OCI-LY1 (cell line): ENCODE measurements at regions not wholly inside any gene's neighbourhood (a gene's known extent, or its start where the extent isn't known, plus 50 kb on each side); places are given as distances from the start of the nearest gene placed in this dataset.

ENCODE experiments used
- H2AFZ ChIP-seq: fragments of 200-600 bp; sonication (generic), shearing (Covaris generic); 2 replicates; pipeline ENCODE4 v1.6.0; 2014; ENCODE audit warnings: antibody characterized with exemption, mild to moderate bottlenecking, low read length
- H3F3A ChIP-seq: fragments of 200-600 bp; sonication (generic), shearing (Covaris generic); 2 replicates; pipeline ENCODE4 v1.6.0; 2014; ENCODE audit warnings: mild to moderate bottlenecking, antibody characterized with exemption, low read length, moderate library complexity; ENCODE audit not compliant: insufficient read depth
- H3K27ac ChIP-seq: fragments of 200-600 bp; sonication (generic); 2 replicates; pipeline ENCODE4 v1.5.1; 2014; ENCODE audit warnings: low read length, mixed run types, mild to moderate bottlenecking, low read depth; ENCODE audit not compliant: poor library complexity, severe bottlenecking
- H3K27me3 ChIP-seq: fragments of 200-600 bp; sonication (generic); 2 replicates; pipeline ENCODE4 v1.6.0; 2014; ENCODE audit warnings: antibody characterized with exemption, mild to moderate bottlenecking, low read length, moderate library complexity; ENCODE audit not compliant: insufficient read depth
- H3K36me3 ChIP-seq: fragments of 200-600 bp; sonication (generic); 2 replicates; pipeline ENCODE4 v1.6.1; 2014; ENCODE audit warnings: mild to moderate bottlenecking, antibody characterized with exemption, low read length, moderate library complexity, mixed read lengths; ENCODE audit not compliant: insufficient read depth
- H3K4me1 ChIP-seq: fragments of 200-600 bp; sonication (generic); 2 replicates; pipeline ENCODE4 v1.5.1; 2014; ENCODE audit warnings: mild to moderate bottlenecking, low read length, moderate library complexity; ENCODE audit not compliant: insufficient read depth, severe bottlenecking
- H3K4me2 ChIP-seq: fragments of 200-600 bp; sonication (generic), shearing (Covaris generic); 2 replicates; pipeline ENCODE4 v1.6.1; 2014; ENCODE audit warnings: low read length
- H3K4me3 ChIP-seq: fragments of 200-600 bp; sonication (generic); 2 replicates; pipeline ENCODE4 v1.5.1; 2014; ENCODE audit warnings: low read length, low read depth, mild to moderate bottlenecking, mixed read lengths; ENCODE audit not compliant: poor library complexity, severe bottlenecking
- H3K79me2 ChIP-seq: fragments of 200-600 bp; shearing (Covaris generic); 2 replicates; pipeline ENCODE4 v1.6.1; 2016; ENCODE audit warnings: mixed run types, low read length, mixed read lengths; ENCODE audit not compliant: insufficient read depth
- H3K9ac ChIP-seq: fragments of 200-600 bp; sonication (generic), shearing (Covaris generic); 2 replicates; pipeline ENCODE4 v1.6.1; 2014; ENCODE audit warnings: mild to moderate bottlenecking, low read length, mixed read lengths
- H3K9me2 ChIP-seq: fragments of 200-600 bp; sonication (generic), shearing (Covaris generic); 2 replicates; pipeline ENCODE4 v1.6.1; 2014; ENCODE audit warnings: low read depth, mild to moderate bottlenecking, low read length, mixed read lengths
- H3K9me3 ChIP-seq: fragments of 200-600 bp; shearing (Covaris generic); 2 replicates; pipeline ENCODE4 v1.6.1; 2014; ENCODE audit warnings: low read length, mixed read lengths
- H4K20me1 ChIP-seq: fragments of 200-600 bp; sonication (generic), shearing (Covaris generic); 2 replicates; pipeline ENCODE4 v1.6.0; 2016; ENCODE audit warnings: mild to moderate bottlenecking, low read length; ENCODE audit not compliant: insufficient read depth
- CTCF ChIP-seq: fragments of 200-600 bp; sonication (generic), shearing (Covaris generic); IDR thresholded peaks from 2 replicates; pipeline ENCODE4 v1.5.1; 2017; ENCODE audit warnings: mild to moderate bottlenecking, antibody characterized with exemption, low read length, moderate library complexity, mixed read lengths
- EZH2 ChIP-seq: fragments of 200-600 bp; sonication (generic), shearing (Covaris generic); IDR thresholded peaks from 2 replicates; pipeline ENCODE4 v1.8.0; 2017; ENCODE audit warnings: borderline replicate concordance, mixed run types, mild to moderate bottlenecking, antibody characterized with exemption, low read length, moderate library complexity, mixed read lengths

DNA sequence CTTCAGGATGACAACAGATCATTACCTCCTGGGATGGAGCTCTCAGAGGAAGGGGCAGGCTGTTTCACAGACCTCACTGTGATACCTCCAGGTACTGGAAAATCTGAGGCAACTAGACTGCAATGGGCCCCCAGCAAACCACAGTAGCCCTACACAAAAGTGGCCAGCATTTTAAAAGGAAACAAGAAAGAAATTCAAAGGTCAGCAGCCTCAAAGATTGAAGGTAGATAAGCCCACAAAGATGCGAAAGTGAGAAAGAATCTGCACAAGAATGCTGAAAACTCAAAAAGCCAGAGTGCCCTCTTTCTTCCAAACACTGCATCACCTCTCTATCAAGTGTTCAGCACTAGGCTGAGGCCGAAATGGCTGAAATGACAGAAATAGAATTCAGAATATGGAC, 499.5 kb upstream of the CHAC2 start:
- Histone ChIP-seq H4K20me1 (no peaks in the 10 kb centered on the region), H3K36me3 (no peaks in the 10 kb centered on the region), H3K9ac (no peak overlapping the region), H3F3A (no peaks in the 10 kb centered on the region), H3K4me1 (no peaks in the 10 kb centered on the region), H3K4me2 (no peak overlapping the region), H3K79me2 (no peaks in the 10 kb centered on the region), H3K4me3 (no peak overlapping the region), H2AFZ (no peak overlapping the region), H3K9me2 (no peaks in the 10 kb centered on the region), H3K27me3 (no peaks in the 10 kb centered on the region), H3K27ac (no peak overlapping the region), H3K9me3 (no peaks in the 10 kb centered on the region)
- no peak for TF ChIP-seq EZH2
- TF ChIP-seq CTCF, result no peak

DNA sequence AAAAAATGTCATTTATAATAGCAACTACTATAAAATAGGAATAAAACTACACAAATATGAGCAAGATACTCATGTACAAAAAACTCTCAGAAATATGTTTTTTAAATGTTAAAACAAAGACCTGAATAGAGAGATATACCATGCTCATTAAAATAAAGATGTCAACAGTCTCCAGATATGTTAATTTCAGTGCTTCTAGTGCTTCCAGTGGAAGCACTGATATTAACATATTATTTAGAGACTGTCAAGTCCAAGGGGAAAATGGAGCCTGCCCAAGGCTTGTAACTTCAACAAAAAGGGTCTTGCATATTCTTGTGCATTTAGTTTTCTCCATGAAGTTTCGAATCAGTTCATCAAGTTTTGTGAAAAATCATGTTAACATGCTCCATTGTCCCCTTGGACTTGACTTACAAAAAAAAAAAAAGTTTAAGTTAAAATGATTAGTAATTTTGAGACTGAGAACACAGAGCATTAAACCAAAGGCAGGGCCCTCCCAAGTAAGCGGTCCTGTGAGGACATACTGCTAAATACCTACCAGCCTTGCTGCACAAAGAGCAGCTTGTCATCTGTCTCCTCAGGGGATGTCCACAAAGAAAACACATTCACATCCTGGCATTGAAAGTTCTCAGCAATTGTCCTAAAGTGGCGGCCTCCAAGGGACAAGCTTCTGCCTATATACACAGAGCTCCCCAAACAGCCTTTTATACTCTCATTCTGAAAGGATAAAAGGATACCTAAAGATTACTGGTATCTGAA, 501.9 kb upstream of the CHAC2 start:
- Histone ChIP-seq H4K20me1 (no peaks in the 10 kb centered on the region), H3K9ac (no peak overlapping the region), H3K4me3 (no peak overlapping the region), H3K9me2 (no peaks in the 10 kb centered on the region), H3K79me2 (no peaks in the 10 kb centered on the region), H3K9me3 (no peaks in the 10 kb centered on the region), H3K27me3 (no peaks in the 10 kb centered on the region), H3F3A (no peaks in the 10 kb centered on the region), H3K27ac (no peak overlapping the region), H2AFZ (no peak overlapping the region), H3K4me1 (no peaks in the 10 kb centered on the region), H3K36me3 (no peaks in the 10 kb centered on the region), H3K4me2 (no peak overlapping the region)
- TF ChIP-seq CTCF (no peak), EZH2 (no peak)

DNA sequence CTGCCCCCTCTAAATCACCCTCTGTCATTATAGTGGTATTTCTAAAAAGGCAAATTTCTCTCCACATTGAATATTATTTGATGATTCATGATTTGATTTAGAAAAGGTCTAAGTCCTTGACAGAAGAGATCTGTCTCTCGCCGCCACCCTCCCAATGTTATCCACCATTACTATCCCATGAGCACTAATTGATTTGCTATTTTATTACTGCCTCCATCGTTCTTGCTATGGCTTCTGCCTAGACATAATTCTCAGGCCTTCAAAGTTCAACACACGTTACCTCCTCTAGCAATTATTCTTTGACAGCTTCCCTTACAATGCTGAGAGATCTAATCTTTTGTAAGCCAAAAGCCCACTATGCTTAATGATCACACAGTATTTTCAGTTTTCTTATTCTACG, 507.0 kb upstream of the CHAC2 start:
- H2AFZ ChIP-seq, result no peak overlapping the region
- no peak overlapping the region for H3K4me2 ChIP-seq
- H4K20me1 ChIP-seq, result no peaks in the 10 kb centered on the region
- no peaks in the 10 kb centered on the region for H3K9me3 ChIP-seq
- H3F3A ChIP-seq, result no peaks in the 10 kb centered on the region
- H3K27me3 ChIP-seq, result no peaks in the 10 kb centered on the region
- no peak overlapping the region for H3K4me3 ChIP-seq
- no peaks in the 10 kb centered on the region for H3K36me3 ChIP-seq
- no peak overlapping the region for H3K9ac ChIP-seq
- no peaks in the 10 kb centered on the region for H3K79me2 ChIP-seq
- no peak for TF ChIP-seq CTCF
- no peak overlapping the region for H3K27ac ChIP-seq
- no peaks in the 10 kb centered on the region for H3K4me1 ChIP-seq
- H3K9me2 ChIP-seq, result no peaks in the 10 kb centered on the region
